ENCODE measurements at regions not wholly inside any gene's neighbourhood (a gene's known extent, or its start where the extent isn't known, plus 50 kb on each side); places are given as distances from the start of the nearest gene placed in this dataset.
"Not testable (repeated sequence)": the region's sequence is repeated elsewhere in the genome, so short reads cannot be mapped to it uniquely, and the experiment has no call there.

- Histone ChIP-seq H2AFZ (ENCODE audit: low read depth) (no peak overlapping the region), H3K36me3 (ENCODE audit: insufficient read depth) (no peaks in the 10 kb centered on the region), H3K9ac (no peak overlapping the region), H3K27ac (no peak overlapping the region), H3K27me3 (ENCODE audit: insufficient read depth, low read depth) (no peaks in the 10 kb centered on the region), H3K4me2 (no peak overlapping the region), H3K4me3 (IDR thresholded peaks at IDR 0.05; ENCODE audit: insufficient read depth, low read depth, low read length) (no peak overlapping the region), H3K4me1 (ENCODE audit: low read depth, poor library complexity, severe bottlenecking) (no peaks in the 10 kb centered on the region), H3K79me2 (ENCODE audit: insufficient read depth, low read depth) (no peaks in the 10 kb centered on the region), H4K20me1 (ENCODE audit: insufficient read depth) (no peaks in the 10 kb centered on the region)
- no peak for TF ChIP-seq CTCF (conservative IDR thresholded peaks at IDR 0.05; ENCODE audit: low read depth, low read length)
Measured at GRCh38 chr6:144665932-144666450, 380.9 kb downstream of the UTRN start.

- no peak overlapping the region for H3K4me3 ChIP-seq (IDR thresholded peaks at IDR 0.05; ENCODE audit: insufficient read depth, low read depth, low read length)
- no peak overlapping the region for H2AFZ ChIP-seq (ENCODE audit: low read depth)
- H3K9ac ChIP-seq: no peak overlapping the region
- H3K4me2 ChIP-seq: no peak overlapping the region
- H3K27ac ChIP-seq: no peak overlapping the region
- H3K79me2 ChIP-seq (ENCODE audit: insufficient read depth, low read depth): no peaks in the 10 kb centered on the region
- H4K20me1 ChIP-seq (ENCODE audit: insufficient read depth): no peaks in the 10 kb centered on the region
- no peak for TF ChIP-seq CTCF (conservative IDR thresholded peaks at IDR 0.05; ENCODE audit: low read depth, low read length)
- H3K4me1 ChIP-seq (ENCODE audit: low read depth, poor library complexity, severe bottlenecking): no peaks in the 10 kb centered on the region
- no peaks in the 10 kb centered on the region for H3K36me3 ChIP-seq (ENCODE audit: insufficient read depth)
- no peaks in the 10 kb centered on the region for H3K27me3 ChIP-seq (ENCODE audit: insufficient read depth, low read depth)
Measured at GRCh38 chr6:144666781-144667180, 381.6 kb downstream of the UTRN start.

- no peak for TF ChIP-seq CTCF (conservative IDR thresholded peaks at IDR 0.05; ENCODE audit: low read depth, low read length)
- no peaks in the 10 kb centered on the region for H3K36me3 ChIP-seq (ENCODE audit: insufficient read depth)
- no peaks in the 10 kb centered on the region for H3K27me3 ChIP-seq (ENCODE audit: insufficient read depth, low read depth)
- no peaks in the 10 kb centered on the region for H4K20me1 ChIP-seq (ENCODE audit: insufficient read depth)
- H3K27ac ChIP-seq: no peak overlapping the region
- no peak overlapping the region for H3K4me3 ChIP-seq (IDR thresholded peaks at IDR 0.05; ENCODE audit: insufficient read depth, low read depth, low read length)
- no peak overlapping the region for H3K4me2 ChIP-seq
- no peak overlapping the region for H3K9ac ChIP-seq
- H3K4me1 ChIP-seq (ENCODE audit: low read depth, poor library complexity, severe bottlenecking): peaks cover 8% of the 10 kb centered on the region
- H2AFZ ChIP-seq (ENCODE audit: low read depth): no peak overlapping the region
- H3K79me2 ChIP-seq (ENCODE audit: insufficient read depth, low read depth): no peaks in the 10 kb centered on the region
Measured at GRCh38 chr6:144667532-144668503, 382.7 kb downstream of the UTRN start.

- H4K20me1 ChIP-seq (ENCODE audit: insufficient read depth); H3K79me2 ChIP-seq (ENCODE audit: insufficient read depth, low read depth): not testable (repeated sequence)
Measured at GRCh38 chr6:144670259-144670658, 385.1 kb downstream of the UTRN start.

GRCh38 chr6:144673807-144674206 is 388.7 kb downstream of the UTRN start:
- Histone ChIP-seq H3K27ac (no peak overlapping the region), H3K4me3 (IDR thresholded peaks at IDR 0.05; ENCODE audit: insufficient read depth, low read depth, low read length) (no peak overlapping the region), H3K36me3 (ENCODE audit: insufficient read depth) (no peaks in the 10 kb centered on the region), H3K9ac (no peak overlapping the region), H2AFZ (ENCODE audit: low read depth) (no peak overlapping the region), H3K79me2 (ENCODE audit: insufficient read depth, low read depth) (no peaks in the 10 kb centered on the region), H4K20me1 (ENCODE audit: insufficient read depth) (no peaks in the 10 kb centered on the region), H3K27me3 (ENCODE audit: insufficient read depth, low read depth) (no peaks in the 10 kb centered on the region), H3K4me1 (ENCODE audit: low read depth, poor library complexity, severe bottlenecking) (peaks cover 62% of the 10 kb centered on the region), H3K4me2 (no peak overlapping the region)
- no peak for TF ChIP-seq CTCF (conservative IDR thresholded peaks at IDR 0.05; ENCODE audit: low read depth, low read length)

More at GRCh38 chr6:144670259-144670658, 385.1 kb downstream of the UTRN start:
- not testable (repeated sequence) for H3K4me2 ChIP-seq; H3K36me3 ChIP-seq (ENCODE audit: insufficient read depth); H3K27ac ChIP-seq; H3K4me3 ChIP-seq (IDR thresholded peaks at IDR 0.05; ENCODE audit: insufficient read depth, low read depth, low read length); H3K9ac ChIP-seq; H2AFZ ChIP-seq (ENCODE audit: low read depth); H3K27me3 ChIP-seq (ENCODE audit: insufficient read depth, low read depth)
- peaks cover 26% of the 10 kb centered on the region for H3K4me1 ChIP-seq (ENCODE audit: low read depth, poor library complexity, severe bottlenecking)

Data from KMS-11 (cell line).